Hematopoietic multipotent progenitor cell treated with erythropoietin and hydrocortisone succinate and interleukin-3 and kit ligand, for 15 days (in vitro differentiated cells): ENCODE measurements at regions not wholly inside any gene's neighbourhood (a gene's known extent, or its start where the extent isn't known, plus 50 kb on each side); places are given as distances from the start of the nearest gene placed in this dataset.

Experiments
- DNase-seq: peaks from one replicate; pipeline ENCODE4 v3.0.0-alpha.2; 2015; ENCODE audit warnings: low spot score

- DNase-seq, result no peak
Measured at GRCh38 chr5:115072266-115073064, 97.2 kb downstream of the TRIM36 start.

GRCh38 chr5:115070737-115071136, 99.0 kb downstream of the TRIM36 start:
- DNase-seq, result no peak

GRCh38 chr5:115069087-115069968, 100.4 kb downstream of the TRIM36 start:
- no peak for DNase-seq

DNA sequence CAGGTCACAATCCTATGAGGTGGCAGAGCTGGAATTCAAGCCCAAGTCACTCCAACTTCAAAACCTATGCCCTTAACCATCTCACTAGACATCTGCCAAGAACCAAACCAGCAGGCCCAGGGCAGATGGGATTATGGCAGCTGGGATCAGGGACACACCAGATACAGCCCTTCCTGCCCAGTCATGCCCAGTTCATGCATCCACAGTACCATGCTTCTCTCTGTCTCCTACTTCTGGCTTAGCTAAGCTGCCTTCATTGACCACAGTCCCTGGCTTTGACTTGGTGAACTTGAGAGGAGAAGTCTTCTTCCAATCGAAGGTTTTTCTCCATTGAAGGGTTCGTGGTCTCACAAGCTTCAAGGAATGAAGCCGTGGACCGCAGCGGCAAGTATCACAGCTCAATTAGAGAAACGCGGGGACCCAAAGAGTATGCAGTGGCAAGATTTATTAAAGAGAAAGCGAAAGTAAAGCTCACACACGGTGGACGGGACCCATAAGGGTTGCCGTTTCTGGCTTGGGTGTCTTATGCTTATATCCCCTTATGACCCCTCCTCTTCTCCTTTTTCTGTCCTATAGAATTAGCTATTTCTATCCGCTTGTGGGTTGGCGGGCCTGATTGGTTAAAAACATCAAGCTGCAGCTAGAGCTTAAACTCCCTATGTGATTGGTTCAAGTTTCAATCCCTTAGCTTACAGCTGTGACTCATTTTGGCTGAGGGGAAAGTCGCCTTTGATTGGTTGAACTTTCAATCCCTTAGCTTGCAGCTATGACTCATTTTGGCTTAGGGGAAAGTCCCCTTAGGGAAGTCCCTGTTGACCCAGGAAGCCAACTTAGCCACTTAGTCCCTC, 101.2 kb downstream of the TRIM36 start:
- DNase-seq, result peak; percentile 2

GRCh38 chr5:115064380-115064779, 105.3 kb downstream of the TRIM36 start:
- no peak for DNase-seq

DNA sequence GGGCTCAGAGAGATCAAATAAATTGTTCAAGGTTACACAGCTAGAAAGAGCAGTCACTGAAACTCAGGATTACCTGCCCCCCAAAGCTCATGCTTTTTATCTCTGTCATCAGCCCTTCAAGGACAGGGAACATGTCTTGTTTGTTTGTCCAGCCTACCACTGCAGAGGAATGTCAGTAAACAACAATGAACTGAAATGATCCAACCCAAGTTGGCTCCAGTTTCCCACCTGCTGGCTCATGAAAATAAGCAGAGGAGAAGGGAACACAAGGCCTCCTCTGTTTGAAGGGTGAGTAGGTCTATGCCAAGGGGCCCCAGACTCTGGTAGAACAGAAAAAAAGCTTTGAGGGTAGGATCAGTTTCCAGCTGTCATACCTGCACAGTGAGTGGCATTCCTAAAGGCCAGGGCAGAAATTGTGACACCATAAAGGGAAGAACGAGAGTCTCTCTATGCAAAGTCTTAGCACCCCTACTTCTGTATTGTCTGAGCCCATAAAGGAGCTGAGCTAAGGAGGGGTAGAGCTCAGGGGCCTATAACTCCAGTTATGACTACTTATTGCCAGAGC, 115.2 kb downstream of the TRIM36 start:
- DNase-seq, result no peak

- DNase-seq, result no peak
Measured at GRCh38 chr5:115052948-115053347, 116.8 kb downstream of the TRIM36 start.

DNA sequence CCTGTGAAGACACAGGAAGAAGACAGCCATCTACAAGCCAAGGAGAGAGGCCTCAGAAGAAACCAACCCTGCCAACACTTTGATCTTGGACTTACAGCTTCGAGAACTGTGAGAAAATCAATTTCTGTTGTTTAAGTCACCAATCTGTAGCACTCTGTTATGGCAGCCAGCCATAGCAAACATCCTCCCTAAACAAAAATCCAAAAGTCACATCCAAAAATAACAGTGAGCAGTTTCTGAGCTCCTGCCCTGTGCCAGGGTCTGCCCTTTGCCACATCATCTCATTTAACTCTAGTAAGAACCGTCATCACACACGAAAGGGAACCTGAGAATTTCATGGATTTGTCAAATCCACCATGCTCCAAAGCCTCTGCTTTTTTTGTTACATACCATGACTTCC, 118.8 kb downstream of the TRIM36 start:
- no peak for DNase-seq

DNA sequence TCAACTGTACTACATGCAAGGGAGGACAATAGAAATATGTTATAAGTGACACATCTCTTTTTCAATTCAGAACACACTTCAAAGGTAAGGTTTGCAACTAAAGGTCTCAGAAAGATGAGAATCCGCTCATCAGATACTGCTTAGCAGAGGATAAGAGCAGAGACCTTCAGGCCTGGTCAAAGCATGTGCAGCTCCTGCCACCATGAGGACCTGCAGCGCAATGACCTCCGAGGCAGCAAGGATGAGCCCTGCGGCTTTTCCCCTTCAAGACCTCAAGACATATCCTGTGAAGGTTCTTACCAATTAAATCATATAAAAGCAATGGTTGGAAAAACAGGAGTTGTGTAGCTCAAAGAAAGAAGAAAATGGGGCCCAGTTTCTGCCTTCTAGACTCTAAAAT, 135.8 kb downstream of the TRIM36 start:
- no peak for DNase-seq

- DNase-seq, result no peak
Measured at GRCh38 chr5:115028557-115028956, 141.2 kb downstream of the TRIM36 start.

GRCh38 chr5:115024922-115025321, 144.8 kb downstream of the TRIM36 start:
- DNase-seq, result no peak

- DNase-seq, result no peak
Measured at GRCh38 chr5:115022303-115022702, 147.4 kb downstream of the TRIM36 start.

DNA sequence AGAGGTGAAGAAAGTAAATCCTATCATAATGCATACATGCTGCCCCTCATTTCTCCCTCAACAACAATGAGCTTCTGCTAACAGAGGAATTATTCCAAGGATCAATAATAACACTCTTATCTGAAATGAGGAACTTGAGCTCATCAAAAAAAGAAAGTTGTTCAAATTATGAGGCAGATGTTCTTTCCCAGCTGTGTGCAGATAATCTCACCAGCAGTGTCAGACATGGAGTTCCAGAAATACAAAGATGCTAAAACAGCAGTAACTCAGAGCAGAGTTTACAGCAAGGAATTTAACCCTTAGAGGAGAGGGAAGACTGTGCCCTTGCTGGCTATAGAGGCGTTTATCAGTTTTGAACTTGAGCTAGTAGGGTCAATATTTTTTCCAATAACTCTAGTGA, 153.1 kb downstream of the TRIM36 start:
- DNase-seq, result no peak

DNA sequence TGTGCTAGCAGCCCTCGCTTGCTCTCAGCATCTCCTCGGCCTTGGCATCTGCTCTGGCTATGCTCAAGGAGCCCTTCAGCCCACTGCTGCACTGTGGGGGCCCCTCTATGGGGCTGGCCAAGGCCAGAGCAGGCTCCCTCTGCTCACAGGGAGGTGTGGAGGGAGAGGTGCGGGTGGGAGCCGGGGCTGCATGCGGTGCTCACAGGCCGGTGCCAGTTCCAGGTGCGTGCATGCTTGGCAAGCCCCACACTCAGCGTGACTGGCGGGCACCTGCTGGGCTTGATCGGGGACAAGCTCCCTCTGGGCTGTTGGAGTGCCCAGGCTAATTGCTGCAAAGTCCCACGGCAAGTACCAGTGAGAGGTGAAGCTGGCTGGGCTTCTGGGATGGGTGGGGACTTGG, 170.5 kb downstream of the TRIM36 start:
- no peak for DNase-seq

GRCh38 chr5:114989512-114989911, 180.2 kb downstream of the TRIM36 start:
- no peak for DNase-seq

DNA sequence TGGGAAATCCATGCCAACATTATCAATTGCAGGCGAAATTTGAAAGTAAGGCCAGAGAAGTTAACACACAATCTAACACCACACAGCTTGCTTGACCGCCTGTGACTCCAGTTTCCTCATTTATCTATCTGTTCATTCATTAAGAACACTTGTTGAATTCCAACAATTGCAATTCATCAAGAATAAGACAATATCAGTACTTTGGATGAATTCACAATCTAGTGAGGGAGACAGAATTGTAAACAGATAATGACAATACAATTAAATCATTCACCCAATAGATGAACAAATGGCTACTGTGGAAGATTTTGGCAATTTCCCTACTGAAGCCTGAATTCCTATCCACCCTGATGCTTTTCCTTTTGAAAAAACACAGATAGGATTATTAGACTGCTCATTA, 181.6 kb downstream of the TRIM36 start:
- DNase-seq, result no peak

DNA sequence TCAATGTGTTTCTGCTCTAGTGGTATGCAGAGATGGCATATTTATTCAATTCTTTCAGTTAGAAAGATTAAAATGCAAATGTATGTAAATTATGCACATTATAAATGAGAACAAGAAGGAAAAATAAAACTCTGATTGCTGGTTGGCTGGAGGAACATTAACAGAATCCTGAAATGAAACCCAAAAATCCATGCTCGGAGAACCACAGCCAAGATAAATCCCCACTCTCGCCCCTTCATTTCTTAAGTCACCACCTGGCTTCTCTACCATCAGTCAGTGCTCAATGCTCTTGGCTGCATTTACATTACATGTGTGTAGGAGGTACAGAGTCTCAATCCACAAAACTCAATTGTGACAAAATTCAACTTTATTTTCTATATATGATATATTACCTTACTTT, 184.9 kb downstream of the TRIM36 start:
- DNase-seq, result no peak

GRCh38 chr5:114981111-114981510, 188.6 kb downstream of the TRIM36 start:
- DNase-seq, result no peak

- DNase-seq, result no peak
Measured at GRCh38 chr5:114977979-114978573, 191.6 kb downstream of the TRIM36 start.

- DNase-seq, result no peak
Measured at GRCh38 chr5:114969482-114969881, 200.2 kb downstream of the TRIM36 start.

DNA sequence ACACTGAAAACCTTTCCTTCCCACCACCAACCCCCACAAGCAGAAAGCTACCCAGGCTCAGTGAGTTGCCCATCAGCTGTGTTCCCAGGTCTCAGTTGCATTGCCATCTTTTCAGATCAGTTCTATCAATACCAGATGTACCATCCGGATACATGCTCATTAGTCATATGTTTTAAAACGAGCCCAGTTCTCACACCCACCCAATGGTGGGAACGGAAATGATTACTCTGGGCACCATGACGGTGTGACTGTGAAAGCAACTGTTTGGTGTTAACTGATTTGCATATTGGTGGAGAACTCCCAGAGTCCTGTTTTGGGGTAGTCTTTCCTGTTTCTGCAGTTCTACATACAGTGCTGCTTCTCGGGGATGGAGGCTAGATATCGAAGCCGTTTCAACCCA, 212.3 kb downstream of the TRIM36 start:
- no peak for DNase-seq

DNA sequence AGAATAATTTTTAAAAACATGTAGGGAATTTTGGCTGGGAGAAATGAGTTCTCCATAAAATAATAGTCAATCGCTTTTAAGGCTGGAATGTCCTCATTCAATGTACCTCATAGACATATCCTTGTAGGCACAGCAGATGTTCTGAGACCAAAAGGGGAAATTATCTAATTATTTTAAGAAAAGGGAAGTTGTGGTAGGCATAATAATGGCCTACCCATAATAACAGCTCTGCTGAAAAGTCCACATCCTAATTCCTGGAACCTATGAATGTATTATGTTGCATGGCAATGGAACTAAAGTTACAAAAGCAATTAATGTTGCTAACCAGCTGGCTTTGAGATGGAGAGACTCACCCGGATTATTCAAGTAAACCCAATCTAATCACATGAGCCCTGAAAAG, 216.1 kb downstream of the TRIM36 start:
- no peak for DNase-seq
